H1 (cell line): ENCODE measurements at regions not wholly inside any gene's neighbourhood (a gene's known extent, or its start where the extent isn't known, plus 50 kb on each side); places are given as distances from the start of the nearest gene placed in this dataset.

Source experiments
- CTCF ChIP-seq, 3 experiments: IDR thresholded peaks; 1 replicate in 2 of 3; 2 replicates in 1 of 3; pipeline versions ENCODE4 v1.5.1 to v1.6.1; 2011; ENCODE audit warnings: low read length in 3 of 3, mild to moderate bottlenecking in 3 of 3, inconsistent platforms in 2 of 3, low read depth in 1 of 3, moderate library complexity in 1 of 3; ENCODE audit not compliant: insufficient read depth in 1 of 3; ENCODE audit errors: control extremely low read depth in 1 of 3
- POLR2AphosphoS5 ChIP-seq: IDR thresholded peaks from 2 replicates; pipeline ENCODE4 v1.6.1; 2011; ENCODE audit warnings: low read depth, low read length

- TF ChIP-seq POLR2AphosphoS5 (no peak), CTCF (IDR thresholded peaks at IDR 0.05; ENCODE audit: control extremely low read depth in 1 of 3, insufficient read depth in 1 of 3, low read depth in 1 of 3, low read length in 3 of 3) (no peak)
These were observed 294.7 kb upstream of the MEIS2 start for GRCh38 chr15:37395100-37395468.
